PFSK-1 (cell line): ENCODE measurements at regions not wholly inside any gene's neighbourhood (a gene's known extent, or its start where the extent isn't known, plus 50 kb on each side); places are given as distances from the start of the nearest gene placed in this dataset.

Experiments used
- FOXP2 ChIP-seq: optimal IDR thresholded peaks from 2 replicates; pipeline ENCODE3; 2011; ENCODE audit warnings: borderline replicate concordance, control low read depth, inconsistent platforms; ENCODE audit not compliant: insufficient read depth; ENCODE audit errors: extremely low read length, extremely low read depth
- POLR2AphosphoS5 ChIP-seq: IDR thresholded peaks from 2 replicates; pipeline ENCODE4 v1.6.1; 2012; ENCODE audit warnings: low read depth, mild to moderate bottlenecking, control low read depth, low read length, moderate library complexity
- REST ChIP-seq, 2 experiments: IDR thresholded peaks; 2 replicates each; pipeline versions ENCODE4 v1.6.1 to v1.8.0; 2011 to 2012; ENCODE audit warnings: low read depth in 2 of 2, low read length in 2 of 2, control low read depth in 1 of 2, inconsistent platforms in 1 of 2, mild to moderate bottlenecking in 1 of 2, moderate library complexity in 1 of 2; ENCODE audit not compliant: insufficient read depth in 1 of 2
- SIN3A ChIP-seq: IDR thresholded peaks from 2 replicates; pipeline ENCODE4 v1.6.1; 2012; ENCODE audit warnings: mild to moderate bottlenecking, low read length, moderate library complexity, borderline replicate concordance; ENCODE audit not compliant: insufficient read depth
- TAF1 ChIP-seq: IDR thresholded peaks from 2 replicates; pipeline ENCODE4 v1.6.1; 2012; ENCODE audit warnings: low read length, control low read depth, borderline replicate concordance; ENCODE audit not compliant: insufficient read depth

GRCh38 chr9:16099732-16100536 lies 547.1 kb downstream of the CCDC171 start:
- TF ChIP-seq REST (IDR thresholded peaks at IDR 0.05; ENCODE audit: insufficient read depth in 1 of 2, low read depth in 2 of 2, low read length in 2 of 2) (no peak), SIN3A (no peak), POLR2AphosphoS5 (no peak), TAF1 (no peak), FOXP2 (no peak)

GRCh38 chr9:16100537-16101091 lies 547.8 kb downstream of the CCDC171 start:
- TF ChIP-seq REST (IDR thresholded peaks at IDR 0.05; ENCODE audit: insufficient read depth in 1 of 2, low read depth in 2 of 2, low read length in 2 of 2) = no peak

- TF ChIP-seq FOXP2 (peak; percentile 86), SIN3A (no peak), TAF1 (no peak), REST (IDR thresholded peaks at IDR 0.05; ENCODE audit: insufficient read depth in 1 of 2, low read depth in 2 of 2, low read length in 2 of 2) (0 out of 4 replicates have a peak, but pooled peaks of 1 of the 2 experiments have one; percentile 38)
Observed at GRCh38 chr9:16102154-16102553, 549.3 kb downstream of the CCDC171 start.

GRCh38 chr9:16103620-16104397 lies 551.0 kb downstream of the CCDC171 start:
- TF ChIP-seq TAF1 = no peak
- no peak for TF ChIP-seq REST (IDR thresholded peaks at IDR 0.05; ENCODE audit: insufficient read depth in 1 of 2, low read depth in 2 of 2, low read length in 2 of 2)
- no peak for TF ChIP-seq FOXP2
- TF ChIP-seq POLR2AphosphoS5 = no peak
- TF ChIP-seq SIN3A = no peak
